GM19193 (cell line): ENCODE measurements at regions not wholly inside any gene's neighbourhood (a gene's known extent, or its start where the extent isn't known, plus 50 kb on each side); places are given as distances from the start of the nearest gene placed in this dataset.

Experiments
- POLR2A ChIP-seq: IDR thresholded peaks from 4 replicates; pipeline ENCODE4 v1.6.1; 2011; ENCODE audit not compliant: insufficient read depth, insufficient read length; ENCODE audit errors: extremely low read depth

- TF ChIP-seq POLR2A, result no peak
These were observed 475.5 kb downstream of the TBC1D22A start for GRCh38 chr22:47237890-47238480.

- no peak for TF ChIP-seq POLR2A
These were observed 474.3 kb downstream of the TBC1D22A start for GRCh38 chr22:47236718-47237117.

- no peak for TF ChIP-seq POLR2A
These were observed 473.7 kb downstream of the TBC1D22A start for GRCh38 chr22:47236161-47236560.

GRCh38 chr22:47233316-47234243 lies 471.1 kb downstream of the TBC1D22A start:
- TF ChIP-seq POLR2A, result no peak

GRCh38 chr22:47232753-47233152 lies 470.3 kb downstream of the TBC1D22A start:
- no peak for TF ChIP-seq POLR2A

GRCh38 chr22:47232197-47232596 lies 469.7 kb downstream of the TBC1D22A start:
- no peak for TF ChIP-seq POLR2A

- no peak for TF ChIP-seq POLR2A
These were observed 469.3 kb downstream of the TBC1D22A start for GRCh38 chr22:47231759-47232158.

GRCh38 chr22:47230741-47231140 lies 468.3 kb downstream of the TBC1D22A start:
- no peak for TF ChIP-seq POLR2A

- no peak for TF ChIP-seq POLR2A
These were observed 467.8 kb downstream of the TBC1D22A start for GRCh38 chr22:47230251-47230650.

- TF ChIP-seq POLR2A, result no peak
These were observed 466.3 kb downstream of the TBC1D22A start for GRCh38 chr22:47228767-47229166.

GRCh38 chr22:47225931-47226633 lies 463.6 kb downstream of the TBC1D22A start:
- no peak for TF ChIP-seq POLR2A

- TF ChIP-seq POLR2A, result no peak
These were observed 462.9 kb downstream of the TBC1D22A start for GRCh38 chr22:47225080-47225930.
